CD4-positive, CD25-positive, alpha-beta regulatory T cell (primary cell): ENCODE measurements at regions not wholly inside any gene's neighbourhood (a gene's known extent, or its start where the extent isn't known, plus 50 kb on each side); places are given as distances from the start of the nearest gene placed in this dataset.
"Not testable (repeated sequence)": the region's sequence is repeated elsewhere in the genome, so short reads cannot be mapped to it uniquely, and the experiment has no call there.

Experiments used
- ATAC-seq, 2 donors: fragments of 150-1000 bp; cut with Tn5 transposase; one replicate each; pipeline ENCODE4 v1.10.0; 2021; ENCODE audit warnings: low read depth in 2 of 2, moderate number of reproducible peaks in 2 of 2, moderate library complexity in 1 of 2
- DNase-seq, 3 donors: peaks; one replicate each; pipeline versions ENCODE4 v3.0.0 to v3.0.0-alpha.2; 2012 to 2022; ENCODE audit warnings: mixed read lengths in 1 of 3
- H3K27ac ChIP-seq: one replicate; pipeline ENCODE4 v1.7.0; 2013; ENCODE audit warnings: mild to moderate bottlenecking, low read length; ENCODE audit not compliant: insufficient read depth, poor library complexity, severe bottlenecking
- H3K27me3 ChIP-seq: one replicate; pipeline ENCODE4 v1.7.0; 2013; ENCODE audit warnings: low read length; ENCODE audit not compliant: control insufficient read depth, insufficient read depth
- H3K36me3 ChIP-seq: one replicate; pipeline ENCODE4 v1.7.0; 2013; ENCODE audit warnings: mild to moderate bottlenecking, low read length, moderate library complexity; ENCODE audit not compliant: control insufficient read depth, insufficient read depth
- H3K4me1 ChIP-seq: 2 replicates; pipeline ENCODE4 v1.7.0; 2013; ENCODE audit warnings: mild to moderate bottlenecking, low read length; ENCODE audit not compliant: insufficient read depth, control insufficient read depth, poor library complexity, severe bottlenecking
- H3K4me3 ChIP-seq: one replicate; pipeline ENCODE4 v1.7.0; 2013; ENCODE audit warnings: low read depth, mild to moderate bottlenecking, low read length, moderate library complexity
- H3K9me3 ChIP-seq, 2 experiments: 1 replicate in 1 of 2; 2 replicates in 1 of 2; pipeline ENCODE4 v1.7.0; 2013; ENCODE audit warnings: low read length in 2 of 2, mild to moderate bottlenecking in 1 of 2, moderate library complexity in 1 of 2; ENCODE audit not compliant: control insufficient read depth in 2 of 2
- H3K27ac Mint-ChIP-seq, 3 donors: one replicate each; pipeline ENCODE4 v1.8.0; 2020 to 2022; ENCODE audit warnings: mild to moderate bottlenecking in 3 of 3, mixed read lengths in 3 of 3, moderate library complexity in 2 of 3
- H3K27me3 Mint-ChIP-seq: one replicate; pipeline ENCODE4 v1.8.0; 2022; ENCODE audit warnings: mild to moderate bottlenecking, mixed read lengths
- H3K36me3 Mint-ChIP-seq: one replicate; pipeline ENCODE4 v1.8.0; 2020; ENCODE audit warnings: mixed read lengths
- H3K4me1 Mint-ChIP-seq, 4 donors: one replicate each; pipeline ENCODE4 v1.8.0; 2020 to 2022; ENCODE audit warnings: mixed read lengths in 4 of 4, mild to moderate bottlenecking in 1 of 4
- H3K4me3 Mint-ChIP-seq, 4 donors: one replicate each; pipeline ENCODE4 v1.8.0; 2020 to 2022; ENCODE audit warnings: mild to moderate bottlenecking in 4 of 4, mixed read lengths in 4 of 4, moderate library complexity in 3 of 4
- H3K9me3 Mint-ChIP-seq, 7 donors: one replicate each; pipeline ENCODE4 v1.8.0; 2020 to 2022; ENCODE audit warnings: mixed read lengths in 7 of 7, mild to moderate bottlenecking in 3 of 7, moderate library complexity in 2 of 7

DNA sequence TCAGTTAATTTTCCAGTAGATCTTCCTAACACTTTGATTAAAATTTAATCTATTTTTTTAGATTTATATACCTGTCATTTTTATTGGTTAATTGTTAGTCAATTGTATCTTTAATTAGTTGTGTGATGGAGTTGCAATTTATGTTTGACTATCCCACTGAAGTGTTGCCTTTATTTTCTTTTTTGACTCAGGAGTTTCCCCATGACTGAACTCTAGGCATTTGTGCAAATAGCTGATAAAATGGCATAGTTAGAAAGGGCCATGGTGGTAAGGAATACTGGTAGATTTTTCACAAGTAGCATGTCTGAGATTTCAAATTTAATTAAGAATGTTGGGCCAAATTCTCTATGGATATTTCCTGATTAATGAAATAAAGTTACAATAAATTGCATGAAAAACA is 273.1 kb upstream of the DAB2 start:
- Histone ChIP-seq H3K36me3 (no peaks in the 10 kb centered on the region), H3K27ac (no peak overlapping the region), H3K4me1 (no peaks in the 10 kb centered on the region), H3K27me3 (peaks cover 5% of the 10 kb centered on the region), H3K4me3 (no peak overlapping the region), H3K9me3 (no peaks in the 10 kb centered on the region)
- no peak overlapping the region for H3K27ac Mint-ChIP-seq
- peaks cover 0 to 1% (median 0%) of the 10 kb centered on the region in 7 donors for H3K9me3 Mint-ChIP-seq
- no peaks in the 10 kb centered on the region for H3K4me1 Mint-ChIP-seq
- DNase-seq = no peak
- ATAC-seq = no peak
- no peak overlapping the region for H3K4me3 Mint-ChIP-seq
- H3K36me3 Mint-ChIP-seq = no peaks in the 10 kb centered on the region
- H3K27me3 Mint-ChIP-seq = peaks cover 19% of the 10 kb centered on the region

- Histone ChIP-seq H3K9me3 (no peaks in the 10 kb centered on the region), H3K36me3 (no peaks in the 10 kb centered on the region), H3K27ac (no peak overlapping the region), H3K27me3 (peaks cover 9% of the 10 kb centered on the region), H3K4me1 (no peaks in the 10 kb centered on the region), H3K4me3 (no peak overlapping the region)
- Mint-ChIP-seq H3K4me3 (no peak overlapping the region), H3K36me3 (no peaks in the 10 kb centered on the region), H3K27ac (no peak overlapping the region), H3K27me3 (peaks cover 17% of the 10 kb centered on the region), H3K4me1 (no peaks in the 10 kb centered on the region), H3K9me3 (peaks cover 0 to 1% (median 0%) of the 10 kb centered on the region in 7 donors)
- DNase-seq = no peak
- ATAC-seq = no peak
Observed at GRCh38 chr5:39696672-39697398, 272.1 kb upstream of the DAB2 start.

DNA sequence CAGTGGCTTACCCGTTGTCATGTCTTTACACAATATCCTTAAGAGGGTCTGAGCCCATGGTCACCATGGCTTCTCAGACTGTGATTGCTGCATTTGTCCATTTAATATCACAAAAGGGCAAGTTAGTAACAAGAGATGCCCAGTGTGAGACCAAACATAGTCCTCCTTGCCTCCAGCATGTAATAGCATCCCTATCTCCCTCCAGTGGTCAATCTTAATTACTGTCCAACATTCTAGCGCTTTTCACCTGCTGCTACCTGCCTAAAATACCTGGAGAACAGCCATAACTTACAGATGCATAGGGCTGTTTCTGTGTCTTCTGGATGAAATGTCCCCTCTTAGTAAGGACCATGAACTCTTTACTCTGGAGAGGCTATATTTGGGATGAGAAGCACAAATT is 267.2 kb upstream of the DAB2 start:
- H3K27ac ChIP-seq = no peak overlapping the region
- Mint-ChIP-seq H3K4me3 (no peak overlapping the region), H3K9me3 (peaks cover 0 to 2% (median 0%) of the 10 kb centered on the region in 7 donors), H3K27ac (no peak overlapping the region), H3K27me3 (peaks cover 18% of the 10 kb centered on the region), H3K36me3 (no peaks in the 10 kb centered on the region), H3K4me1 (no peaks in the 10 kb centered on the region)
- H3K27me3 ChIP-seq = peaks cover 8% of the 10 kb centered on the region
- H3K4me1 ChIP-seq = no peaks in the 10 kb centered on the region
- H3K9me3 ChIP-seq = peaks cover 0 to 4% of the 10 kb centered on the region in 2 experiments
- H3K4me3 ChIP-seq = no peak overlapping the region
- DNase-seq (no peak), ATAC-seq (no peak)
- no peaks in the 10 kb centered on the region for H3K36me3 ChIP-seq

GRCh38 chr5:39691136-39691535 is 266.4 kb upstream of the DAB2 start:
- DNase-seq = no peak
- H3K9me3 ChIP-seq = peaks cover 0 to 4% of the 10 kb centered on the region in 2 experiments
- no peaks in the 10 kb centered on the region for H3K36me3 ChIP-seq
- no peak overlapping the region for H3K4me3 Mint-ChIP-seq
- no peak overlapping the region for H3K27ac Mint-ChIP-seq
- H3K27me3 ChIP-seq = peaks cover 8% of the 10 kb centered on the region
- peaks cover 0 to 2% (median 0%) of the 10 kb centered on the region in 7 donors for H3K9me3 Mint-ChIP-seq
- no peak overlapping the region for H3K4me3 ChIP-seq
- ATAC-seq = no peak
- peaks cover 15% of the 10 kb centered on the region for H3K27me3 Mint-ChIP-seq
- no peaks in the 10 kb centered on the region for H3K4me1 ChIP-seq
- no peaks in the 10 kb centered on the region for H3K4me1 Mint-ChIP-seq
- H3K36me3 Mint-ChIP-seq = no peaks in the 10 kb centered on the region
- no peak overlapping the region for H3K27ac ChIP-seq

GRCh38 chr5:39689919-39690318 is 265.1 kb upstream of the DAB2 start:
- DNase-seq (no peak), ATAC-seq (no peak)
- H3K27ac Mint-ChIP-seq = no peak overlapping the region
- no peaks in the 10 kb centered on the region for H3K36me3 ChIP-seq
- H3K27me3 Mint-ChIP-seq = peaks cover 15% of the 10 kb centered on the region
- H3K9me3 ChIP-seq = peaks cover 0 to 4% of the 10 kb centered on the region in 2 experiments
- peaks cover 0 to 2% (median 0%) of the 10 kb centered on the region in 7 donors for H3K9me3 Mint-ChIP-seq
- H3K4me3 Mint-ChIP-seq = no peak overlapping the region
- no peaks in the 10 kb centered on the region for H3K4me1 ChIP-seq
- peaks cover 8% of the 10 kb centered on the region for H3K27me3 ChIP-seq
- no peak overlapping the region for H3K27ac ChIP-seq
- H3K36me3 Mint-ChIP-seq = no peaks in the 10 kb centered on the region
- no peak overlapping the region for H3K4me3 ChIP-seq
- H3K4me1 Mint-ChIP-seq = no peaks in the 10 kb centered on the region

- DNase-seq, H3K36me3 ChIP-seq, H3K27ac Mint-ChIP-seq, H3K9me3 ChIP-seq, H3K4me3 Mint-ChIP-seq, H3K4me1 ChIP-seq, ATAC-seq, H3K27ac ChIP-seq, H3K27me3 ChIP-seq, H3K36me3 Mint-ChIP-seq, H3K4me1 Mint-ChIP-seq, H3K9me3 Mint-ChIP-seq, H3K4me3 ChIP-seq, H3K27me3 Mint-ChIP-seq: not testable (repeated sequence)
Observed at GRCh38 chr5:39687924-39688323, 263.1 kb upstream of the DAB2 start.

DNA sequence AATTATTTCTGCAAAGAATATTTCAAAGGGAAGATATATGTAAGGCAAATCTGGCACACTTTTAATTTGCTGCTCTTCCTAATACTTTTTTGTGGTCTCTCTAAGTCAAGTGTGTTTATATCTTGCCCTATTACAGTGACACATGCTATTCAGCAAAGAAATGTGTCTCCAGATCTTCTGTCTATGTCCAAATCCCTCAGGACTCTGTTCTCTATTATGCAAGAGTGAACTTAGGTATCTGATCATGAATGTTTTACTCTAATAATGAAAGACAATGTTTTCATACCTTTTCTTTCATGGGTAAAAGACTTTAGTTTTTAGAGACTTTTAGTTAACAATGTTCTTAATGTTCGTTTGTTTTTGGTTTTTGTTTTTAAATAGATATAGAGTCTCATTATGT is 255.4 kb upstream of the DAB2 start:
- Histone ChIP-seq H3K27ac (no peak overlapping the region), H3K4me3 (no peak overlapping the region), H3K9me3 (no peaks in the 10 kb centered on the region), H3K4me1 (no peaks in the 10 kb centered on the region), H3K36me3 (no peaks in the 10 kb centered on the region), H3K27me3 (peaks cover 1% of the 10 kb centered on the region)
- no peak overlapping the region for H3K27ac Mint-ChIP-seq
- H3K9me3 Mint-ChIP-seq = peaks cover 0 to 3% (median 0%) of the 10 kb centered on the region in 7 donors
- no peak for DNase-seq
- no peak for ATAC-seq
- no peak overlapping the region for H3K4me3 Mint-ChIP-seq
- peaks cover 17% of the 10 kb centered on the region for H3K27me3 Mint-ChIP-seq
- H3K36me3 Mint-ChIP-seq = no peaks in the 10 kb centered on the region
- H3K4me1 Mint-ChIP-seq = no peaks in the 10 kb centered on the region

GRCh38 chr5:39678534-39678933 is 253.8 kb upstream of the DAB2 start:
- H3K4me1 Mint-ChIP-seq = no peaks in the 10 kb centered on the region
- peaks cover 17% of the 10 kb centered on the region for H3K27me3 Mint-ChIP-seq
- no peak overlapping the region for H3K4me3 Mint-ChIP-seq
- peak overlapping the region in 1 of 3 donors; percentile 32 for H3K27ac Mint-ChIP-seq
- no peaks in the 10 kb centered on the region for H3K36me3 ChIP-seq
- no peaks in the 10 kb centered on the region for H3K9me3 ChIP-seq
- H3K27me3 ChIP-seq = peaks cover 6% of the 10 kb centered on the region
- DNase-seq = no peak
- H3K4me1 ChIP-seq = no peaks in the 10 kb centered on the region
- no peak for ATAC-seq
- H3K36me3 Mint-ChIP-seq = no peaks in the 10 kb centered on the region
- H3K4me3 ChIP-seq = no peak overlapping the region
- no peak overlapping the region for H3K27ac ChIP-seq
- H3K9me3 Mint-ChIP-seq = peaks cover 0 to 3% (median 0%) of the 10 kb centered on the region in 7 donors
